ENCODE measurements at regions not wholly inside any gene's neighbourhood (a gene's known extent, or its start where the extent isn't known, plus 50 kb on each side); places are given as distances from the start of the nearest gene placed in this dataset.

- no peaks in the 10 kb centered on the region for H3K23me2 ChIP-seq (ENCODE audit: low read depth, low read length)
- no peak for FAIRE-seq
- no peak overlapping the region for H2BK120ac ChIP-seq (replicated peaks; ENCODE audit: low read depth, low read length)
- no peak overlapping the region for H2AFZ ChIP-seq (ENCODE audit: low read length)
- H3K4ac ChIP-seq (replicated peaks; ENCODE audit: insufficient read length, low read depth, low read length), result no peak overlapping the region
- no peak overlapping the region for H3K18ac ChIP-seq (ENCODE audit: extremely low read depth, low read length)
- POLR2A ChIA-PET (ENCODE audit: partially characterized antibody), result no interaction called here
- no peaks in the 10 kb centered on the region for H3K27me3 ChIP-seq (replicated peaks in 1 of 4; ENCODE audit: control insufficient read depth in 3 of 4, extremely low read depth in 1 of 4, insufficient read depth in 3 of 4, low read length in 3 of 4)
- CTCF ChIA-PET (ENCODE audit: partially characterized antibody), result interaction anchor here (0.6 to 0.8 kb wide), 4 partner anchors 11 to 242 kb away, joined by 3 read pairs; no protein-coding TSS in a partner anchor
- no peak overlapping the region for H3K23ac ChIP-seq (ENCODE audit: insufficient read length)
- no peak overlapping the region for H2BK5ac ChIP-seq (ENCODE audit: low read depth, low read length)
- no peak overlapping the region for H4K8ac ChIP-seq (ENCODE audit: extremely low read depth, insufficient read depth, low read length)
- H3K4me3 ChIP-seq (ENCODE audit: extremely low read depth in 1 of 4, insufficient read depth in 2 of 4, low read depth in 3 of 4, low read length in 4 of 4), result no peak overlapping the region
- no peak overlapping the region for H3K27ac ChIP-seq (ENCODE audit: low read depth, low read length)
- no peak overlapping the region for H3K4me2 ChIP-seq (ENCODE audit: insufficient read depth in 1 of 2, low read depth in 2 of 2, low read length in 2 of 2)
- no peaks in the 10 kb centered on the region for H3K4me1 ChIP-seq (replicated peaks in 1 of 4; ENCODE audit: control insufficient read depth in 3 of 4, insufficient read depth in 4 of 4, low read length in 3 of 4)
- H3K9me3 ChIP-seq (ENCODE audit: insufficient read depth in 2 of 2, low read depth in 1 of 2, low read length in 1 of 2), result no peaks in the 10 kb centered on the region
- no peak overlapping the region for H3K14ac ChIP-seq (ENCODE audit: insufficient read length)
- no peak overlapping the region for H4K5ac ChIP-seq (ENCODE audit: insufficient read length, low read depth, low read length)
- no peaks in the 10 kb centered on the region for H4K20me1 ChIP-seq (replicated peaks in 1 of 2; ENCODE audit: control insufficient read depth in 1 of 2, insufficient read depth in 2 of 2, low read length in 2 of 2)
- H3K79me1 ChIP-seq (ENCODE audit: low read depth, low read length), result no peaks in the 10 kb centered on the region
- no peak overlapping the region for H2BK12ac ChIP-seq (ENCODE audit: low read depth, low read length)
- H2BK20ac ChIP-seq (ENCODE audit: low read length), result no peak overlapping the region
- H3K9ac ChIP-seq (replicated peaks in 1 of 4; ENCODE audit: extremely low read depth in 1 of 4, low read depth in 3 of 4, low read length in 3 of 4), result no peak overlapping the region
- H3K56ac ChIP-seq (replicated peaks; ENCODE audit: insufficient read length, low read depth, low read length), result no peak overlapping the region
- H4K91ac ChIP-seq (replicated peaks; ENCODE audit: insufficient read length, low read length), result no peak overlapping the region
- H2AK5ac ChIP-seq (ENCODE audit: low read depth, low read length), result no peak overlapping the region
- no peaks in the 10 kb centered on the region for H3K36me3 ChIP-seq (ENCODE audit: control insufficient read depth in 2 of 4, insufficient read depth in 4 of 4, low read length in 3 of 4)
- no peak for DNase-seq (ENCODE audit: low read depth in 1 of 2, low spot score in 2 of 2)
- 73% methylated on average over 7 of the region's 7 CpGs; no CpG with 5 or more reads in 1 of the 2 experiments for WGBS, 2 experiments (ENCODE audit: extremely low coverage in 1 of 2, insufficient coverage in 1 of 2, insufficient read length in 1 of 2, insufficient replicate concordance in 2 of 2, low coverage in 1 of 2, low lambda C conversion rate in 2 of 2, missing lambda C conversion rate in 1 of 2)
- H2BK15ac ChIP-seq (ENCODE audit: low read length), result no peak overlapping the region
- H3K79me2 ChIP-seq (ENCODE audit: control insufficient read depth in 1 of 2, insufficient read depth in 2 of 2, low read length in 2 of 2), result no peaks in the 10 kb centered on the region
- TF ChIP-seq FOSL1 (IDR thresholded peaks at IDR 0.05; ENCODE audit: insufficient read depth, low read depth, low read length), result no peak
- TF ChIP-seq POU5F1 (IDR thresholded peaks at IDR 0.05; ENCODE audit: low read depth, low read length), result no peak
Measured at GRCh38 chr10:106254071-106254470, 910.4 kb downstream of the SORCS1 start.
